Umbilical cord (tissue), 1 donor: ENCODE measurements at regions not wholly inside any gene's neighbourhood (a gene's known extent, or its start where the extent isn't known, plus 50 kb on each side); places are given as distances from the start of the nearest gene placed in this dataset.
"Not testable (repeated sequence)": the region's sequence is repeated elsewhere in the genome, so short reads cannot be mapped to it uniquely, and the experiment has no call there.

Experiments
- DNase-seq: peaks from one replicate; pipeline ENCODE4 v3.0.0-alpha.2; 2015; ENCODE audit warnings: low spot score

DNA sequence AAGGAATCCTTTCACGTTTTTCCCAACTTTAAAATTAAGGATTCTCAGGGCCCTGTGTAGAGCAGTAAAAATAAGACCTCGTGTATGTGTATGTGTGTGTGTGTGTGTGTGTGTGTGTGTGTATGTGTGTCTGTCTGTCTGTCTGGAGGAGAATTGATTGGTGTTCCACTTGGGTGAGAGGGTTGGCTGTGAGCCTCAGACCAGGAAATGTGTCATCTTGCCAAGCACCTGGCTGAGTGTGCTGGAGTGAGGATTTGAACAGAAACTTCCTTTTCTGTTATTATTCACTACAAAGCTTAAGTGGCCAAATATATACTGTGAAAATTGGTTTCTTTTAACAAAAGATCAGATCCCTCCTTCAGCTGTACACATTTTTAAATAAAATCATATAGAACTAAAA, 103.6 kb upstream of the NUDT6 start:
- DNase-seq, result not testable (repeated sequence)

DNA sequence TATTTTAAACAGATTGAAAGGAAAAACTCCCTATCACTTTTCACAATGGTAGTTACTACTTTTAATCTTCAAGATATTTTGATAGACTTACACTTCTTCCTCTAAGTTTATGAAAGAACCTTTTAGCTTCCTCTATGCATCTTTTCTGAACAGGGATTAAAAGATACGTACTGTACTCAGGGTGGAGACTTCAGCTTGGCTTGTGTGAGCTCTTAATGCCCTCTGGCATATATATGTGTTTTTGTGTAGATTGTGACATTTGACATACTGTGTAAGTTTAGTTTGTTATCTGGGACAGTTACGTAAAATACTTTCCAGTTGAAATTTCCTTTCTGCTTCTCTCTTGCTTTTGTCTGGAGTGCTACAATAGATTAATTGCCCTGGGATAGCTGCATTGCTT, 109.3 kb upstream of the NUDT6 start:
- peak; percentile 32 for DNase-seq

DNA sequence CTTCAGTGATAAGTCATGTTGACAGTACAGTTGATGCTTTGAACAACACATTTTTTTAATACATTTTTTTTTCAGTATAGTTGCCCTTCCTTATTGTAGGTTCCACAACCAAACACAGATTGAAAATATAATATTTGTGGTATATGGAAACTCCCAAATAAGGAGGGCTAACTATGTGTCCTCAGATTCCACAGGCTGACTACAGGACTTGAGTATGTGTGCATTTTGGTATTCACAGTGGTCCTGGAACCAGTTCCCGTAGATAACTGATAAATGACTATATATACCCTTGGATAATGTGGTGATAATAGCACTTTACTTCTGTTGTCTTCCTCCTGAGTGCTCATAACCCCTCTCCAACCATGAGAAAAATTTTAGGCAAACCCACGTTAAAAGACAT, 111.6 kb upstream of the NUDT6 start:
- DNase-seq, result no peak

DNA sequence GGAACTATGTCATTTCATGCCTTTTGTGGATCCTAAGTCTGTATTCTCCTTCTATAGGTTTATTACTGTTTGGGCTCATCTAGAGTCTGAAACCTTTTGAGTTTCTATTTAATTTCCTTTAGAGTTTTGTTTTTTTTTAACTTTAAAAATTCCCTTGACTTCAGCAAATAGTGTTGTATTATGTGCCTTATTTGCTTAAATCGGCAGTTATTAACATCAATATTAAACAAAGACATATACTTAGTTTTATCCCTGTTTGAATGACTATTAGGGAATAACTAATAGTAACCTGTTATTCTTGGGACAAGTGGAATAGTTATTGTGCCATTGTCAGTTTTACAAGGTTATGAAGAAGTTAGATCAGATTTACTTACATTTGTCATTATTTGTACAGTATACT, 112.8 kb upstream of the NUDT6 start:
- no peak for DNase-seq

DNA sequence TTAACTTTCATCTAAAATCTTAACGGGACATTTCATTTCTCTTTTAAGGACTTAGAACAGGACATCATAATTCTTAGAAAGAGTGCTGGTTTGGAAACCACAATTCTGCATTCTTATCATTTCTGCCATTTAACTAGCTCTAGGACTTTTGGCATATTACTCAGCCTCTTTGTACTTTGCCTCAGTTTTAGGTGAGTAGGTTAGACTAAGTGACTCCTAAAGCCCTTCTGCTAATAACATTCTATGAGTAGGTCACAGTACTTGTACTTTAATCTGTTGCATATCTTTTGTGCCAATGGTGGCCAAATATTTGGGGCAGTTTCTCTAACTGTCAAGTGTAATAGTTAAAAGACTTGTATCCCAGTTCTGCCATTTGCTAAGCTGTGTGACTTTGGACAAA, 115.4 kb upstream of the NUDT6 start:
- no peak for DNase-seq

DNA sequence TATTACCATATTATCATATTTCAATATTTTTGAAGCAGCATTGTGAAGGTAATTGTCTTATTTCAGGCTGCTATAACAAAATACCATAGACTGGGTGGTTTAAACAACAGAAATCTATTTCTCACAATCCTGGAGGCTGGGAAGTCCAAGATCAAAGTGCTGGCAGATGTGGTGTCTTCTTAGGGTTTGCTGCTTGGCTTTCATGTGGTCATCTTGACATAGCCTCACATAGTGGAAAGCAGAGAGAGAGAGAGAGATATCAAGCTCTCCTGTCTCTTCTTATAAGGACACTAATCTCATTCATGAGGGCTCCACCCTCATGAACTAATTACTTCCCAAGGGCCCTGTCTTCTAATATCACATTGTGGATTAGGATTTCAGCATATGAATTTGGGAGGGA, 119.7 kb upstream of the NUDT6 start:
- DNase-seq, result no peak

DNA sequence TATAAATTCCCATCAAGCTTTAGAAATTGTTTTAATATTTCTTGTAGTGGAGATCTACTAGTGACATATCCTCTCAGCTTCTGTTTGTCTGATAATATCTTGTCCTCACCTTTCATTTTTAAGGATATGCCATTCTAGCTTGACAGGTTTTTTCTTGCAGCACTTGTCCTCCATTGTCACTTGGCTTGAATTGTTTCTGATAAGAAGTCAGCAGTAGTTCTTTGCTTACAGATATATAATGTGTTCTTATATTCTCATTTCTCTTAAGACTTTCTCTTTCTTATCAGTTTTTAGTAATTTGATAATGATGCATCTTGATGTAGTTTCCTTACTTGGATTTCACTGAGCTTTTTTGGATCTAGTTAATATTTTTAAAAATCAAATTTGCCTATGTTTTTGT, 120.6 kb upstream of the NUDT6 start:
- DNase-seq, result no peak

DNA sequence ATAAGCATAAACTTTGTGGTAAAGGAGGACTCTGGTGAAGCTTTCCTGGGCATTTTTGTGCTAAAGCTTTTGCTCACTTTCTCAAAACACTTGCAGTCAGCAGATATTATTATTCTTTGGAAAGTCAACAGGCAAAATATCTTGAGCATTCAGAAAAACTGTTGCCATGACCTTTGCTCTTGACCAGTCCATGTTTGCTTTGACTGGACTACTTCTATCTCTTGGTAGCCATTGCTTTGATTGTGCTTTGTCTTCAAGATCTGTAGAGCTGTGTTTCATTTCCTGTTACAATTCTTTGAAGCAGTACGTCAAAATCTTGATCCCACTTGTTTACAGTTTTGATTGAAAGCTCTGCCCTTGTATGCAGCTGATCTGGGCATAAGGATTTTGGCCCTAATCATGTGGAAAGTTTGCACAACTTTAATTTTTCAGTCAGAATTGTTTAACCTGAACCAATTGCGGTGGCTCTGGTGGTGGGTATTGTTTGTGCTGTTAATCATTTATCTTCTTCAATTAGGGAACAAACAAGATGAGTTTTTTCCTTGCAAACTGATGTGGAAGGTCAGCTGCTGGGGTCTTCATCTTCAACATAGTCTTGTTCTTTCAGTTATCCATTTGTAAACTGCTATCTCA, 121.5 kb upstream of the NUDT6 start:
- no peak for DNase-seq

DNA sequence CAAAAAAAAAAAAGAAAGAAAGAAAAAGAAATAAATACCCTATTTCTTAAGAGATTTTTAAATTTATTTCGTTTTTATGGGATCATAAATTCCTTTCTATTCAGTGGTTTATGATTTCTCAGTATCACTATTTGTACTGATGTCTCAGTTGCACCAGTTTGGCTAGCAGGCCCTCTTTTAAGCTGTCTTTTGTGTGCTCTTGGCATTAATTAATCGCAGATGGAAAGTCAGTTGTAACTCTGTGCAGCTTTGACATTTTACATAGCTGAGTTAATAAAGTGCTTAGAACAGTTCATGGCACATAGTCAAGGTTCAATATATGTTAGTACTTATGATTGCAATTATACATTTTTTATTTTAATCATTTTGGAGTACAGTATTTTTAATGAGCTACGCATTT, 123.7 kb upstream of the NUDT6 start:
- no peak for DNase-seq

DNA sequence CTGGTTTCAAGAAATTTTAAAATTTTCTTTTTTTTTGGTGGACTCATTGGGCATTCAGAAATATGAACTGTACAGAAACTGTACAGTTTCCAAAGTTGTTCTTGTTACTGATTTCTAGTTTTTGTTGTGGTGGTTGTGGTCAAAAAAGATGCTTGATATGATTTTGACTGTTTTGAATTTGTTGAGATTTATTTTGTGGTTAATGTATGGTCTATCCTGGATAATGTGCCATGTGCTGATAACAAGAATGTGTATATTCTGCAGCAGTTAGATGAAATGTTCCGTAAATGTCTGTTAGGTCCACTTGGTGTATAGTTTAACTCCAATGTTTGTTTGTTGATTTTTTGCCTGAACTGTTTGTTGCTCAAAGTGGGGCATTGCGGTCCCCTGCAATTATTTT, 127.6 kb upstream of the NUDT6 start:
- no peak for DNase-seq

DNA sequence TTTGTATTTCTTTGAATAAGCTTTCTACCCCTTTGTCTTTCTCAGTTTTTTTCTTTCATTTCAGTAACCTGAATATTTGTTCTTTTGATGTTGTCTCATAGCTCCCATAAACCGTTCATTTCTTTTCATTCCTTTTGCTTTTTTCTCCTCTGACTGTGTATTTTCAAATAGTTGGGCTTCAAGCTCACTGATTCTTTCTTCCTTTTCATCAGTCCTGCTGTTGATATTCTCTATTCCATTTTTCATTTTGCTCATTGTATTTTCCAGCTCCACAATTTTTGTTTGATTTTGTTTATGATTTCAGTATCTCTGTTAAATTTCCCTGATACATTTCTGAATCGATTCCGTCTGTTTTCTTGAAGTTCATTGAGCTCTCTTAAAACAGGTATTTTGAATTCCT, 129.6 kb upstream of the NUDT6 start:
- DNase-seq, result no peak

DNA sequence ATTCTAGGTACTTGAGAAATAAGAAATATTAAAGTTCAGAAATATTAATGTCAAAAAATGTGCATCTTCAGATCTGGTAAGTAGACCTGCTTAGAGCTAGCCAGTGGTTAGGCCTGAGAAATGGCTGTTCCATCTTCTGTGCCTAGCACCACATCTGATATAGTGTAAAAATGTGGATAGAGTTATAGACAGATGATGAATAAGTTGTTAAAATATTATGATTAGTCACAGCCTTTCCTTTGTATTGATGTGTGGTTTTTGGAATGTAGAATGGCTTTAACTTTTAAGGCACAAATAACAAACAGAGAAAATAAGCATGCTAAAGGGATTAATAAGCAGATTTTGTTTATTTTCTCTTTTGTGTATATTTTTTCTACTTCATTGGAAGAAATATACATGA, 133.5 kb upstream of the NUDT6 start:
- DNase-seq, result no peak

DNA sequence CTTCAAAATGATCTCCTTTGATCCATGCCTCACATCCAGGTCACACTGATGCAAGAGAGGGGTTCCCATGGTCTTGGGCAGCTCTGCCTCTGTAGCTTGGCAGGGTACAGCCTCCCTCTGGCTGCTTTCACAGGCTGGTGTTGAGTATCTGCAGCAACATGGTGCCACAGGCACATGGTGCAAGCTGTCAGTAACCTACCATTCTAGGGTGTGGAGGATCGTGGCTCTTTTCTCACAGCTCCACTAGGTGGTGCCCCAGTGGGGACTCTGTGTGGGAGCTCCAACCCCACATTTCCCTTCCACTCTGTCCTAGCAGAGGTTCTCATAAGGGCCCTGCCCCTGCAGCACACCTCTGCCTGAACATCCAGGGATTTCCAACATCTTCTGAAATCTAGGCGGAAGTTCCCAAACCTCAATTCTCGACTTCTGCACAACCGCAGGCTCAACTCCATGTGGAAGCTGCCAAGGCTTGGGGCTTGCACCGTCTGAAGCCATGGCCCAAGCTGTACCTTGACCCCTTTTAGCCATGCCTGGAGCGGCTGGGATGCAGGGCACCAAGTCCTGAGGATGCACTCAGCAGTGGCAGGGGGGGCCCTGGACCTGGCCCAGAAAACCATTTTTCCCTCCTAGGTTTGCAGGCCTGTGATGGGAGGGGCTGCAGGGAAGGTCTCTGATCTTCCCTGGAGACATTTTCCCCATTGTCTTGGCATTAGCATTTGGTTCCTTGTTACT, 137.8 kb upstream of the NUDT6 start:
- no peak for DNase-seq

DNA sequence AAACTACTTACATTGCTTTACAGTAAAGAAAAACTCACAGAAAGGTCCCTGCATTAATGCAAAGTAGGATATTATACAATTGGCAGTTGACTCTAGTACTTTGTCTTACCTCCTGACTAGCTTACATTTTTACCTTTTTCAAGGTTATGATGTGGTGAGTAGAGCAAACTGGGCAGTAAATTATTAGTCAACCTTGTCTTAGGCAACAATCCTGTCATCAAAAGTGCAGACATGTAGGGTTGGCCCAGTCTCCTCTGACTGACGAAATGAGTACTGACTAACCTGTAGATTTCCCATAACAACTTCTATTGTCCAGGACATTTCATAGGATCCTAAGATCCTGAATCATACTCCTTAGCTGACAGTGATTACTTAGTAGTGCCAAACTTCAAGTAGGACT, 142.0 kb upstream of the NUDT6 start:
- no peak for DNase-seq

DNA sequence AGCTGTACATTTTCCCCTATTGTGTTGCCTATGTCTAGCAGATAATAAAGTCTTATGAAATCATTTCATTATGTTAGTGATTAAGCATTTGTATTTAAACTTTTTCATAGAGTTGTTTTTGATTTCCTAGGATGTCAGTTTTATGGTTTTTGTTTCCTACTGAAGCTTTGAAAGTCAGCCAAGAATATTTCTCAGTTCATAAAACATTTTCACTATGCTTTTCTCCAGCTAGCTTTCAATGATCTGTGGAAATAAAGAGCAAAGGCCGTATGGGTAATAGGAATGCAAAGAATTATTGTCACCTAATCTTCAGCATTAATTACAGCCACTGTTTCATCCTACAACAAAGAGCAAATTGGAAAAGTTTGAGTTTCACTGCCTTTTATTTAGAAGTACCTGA, 145.7 kb upstream of the NUDT6 start:
- DNase-seq, result peak; percentile 50

DNA sequence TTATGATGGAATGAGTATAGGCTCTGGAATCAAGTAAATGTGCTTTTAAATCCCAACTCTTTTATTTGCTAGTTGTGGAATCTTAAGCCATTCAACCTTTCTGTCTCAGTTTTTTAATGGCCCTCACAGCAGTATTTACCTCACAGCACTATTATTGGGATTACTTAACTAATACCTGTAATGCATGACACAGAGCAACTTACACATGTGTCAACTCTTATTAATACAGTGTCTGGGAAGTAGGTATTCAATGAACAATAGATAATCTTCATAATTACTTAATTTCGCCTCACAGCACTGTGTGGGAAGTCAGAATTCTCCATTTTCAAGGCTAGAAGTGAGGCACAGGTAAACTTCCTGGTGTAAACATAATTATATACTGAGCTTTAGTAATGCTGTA, 149.7 kb upstream of the NUDT6 start:
- no peak for DNase-seq

DNA sequence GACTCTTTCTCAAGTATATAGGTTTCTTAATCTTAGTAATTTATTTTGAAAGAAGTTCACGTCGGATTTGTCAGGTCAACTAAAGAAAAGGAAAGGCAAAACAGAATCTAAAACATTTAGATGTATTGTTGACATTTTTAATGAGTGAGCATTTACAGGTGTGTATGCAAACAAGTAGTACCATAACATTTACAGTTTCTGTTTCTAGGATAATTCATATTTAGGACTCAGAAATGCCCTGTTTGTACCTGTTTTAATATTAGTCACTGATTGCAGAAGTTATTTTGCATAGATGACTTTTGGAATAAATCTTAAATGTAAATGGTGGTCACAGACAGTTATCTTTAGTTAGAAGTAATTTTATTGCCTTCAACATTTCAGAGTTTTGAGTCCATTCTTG, 151.3 kb upstream of the NUDT6 start:
- no peak for DNase-seq

DNA sequence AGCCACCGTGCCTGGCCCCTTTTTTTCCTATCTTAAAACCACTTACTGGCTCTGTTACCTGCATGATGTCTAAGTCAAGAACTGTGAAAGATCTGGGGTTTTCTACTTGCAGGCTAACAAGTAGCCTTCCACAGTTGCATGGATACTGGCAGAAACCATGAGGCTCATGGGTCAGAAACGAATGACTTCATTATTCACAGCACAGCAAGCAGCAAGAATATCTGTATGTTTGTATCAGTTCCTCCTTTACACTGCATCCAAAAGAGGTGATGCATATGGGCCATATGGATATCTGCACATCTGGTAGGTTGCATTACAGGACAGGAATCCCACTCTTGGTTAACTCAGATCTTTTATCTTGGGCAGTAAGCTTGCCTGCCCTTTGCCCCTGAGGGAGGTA, 154.9 kb upstream of the NUDT6 start:
- DNase-seq, result no peak

DNA sequence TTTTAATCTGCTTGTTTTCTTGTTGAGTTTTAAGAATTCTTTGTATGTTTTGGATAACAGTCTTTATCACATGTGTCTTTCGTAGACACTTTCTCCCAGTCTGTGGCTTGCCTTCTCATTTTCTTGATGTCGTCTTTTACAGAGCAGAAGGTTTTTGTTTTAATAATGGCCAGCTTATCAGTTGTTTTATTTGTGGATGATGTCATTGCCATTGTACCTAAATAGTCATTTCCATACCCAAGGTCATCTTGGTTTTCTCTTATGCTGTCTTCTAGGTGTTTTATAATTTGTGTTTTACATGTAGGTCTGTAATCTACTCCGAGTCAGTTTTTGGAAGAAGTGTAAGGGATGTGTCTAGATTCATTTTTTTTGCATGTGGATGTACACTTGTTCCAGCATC, 159.6 kb upstream of the NUDT6 start:
- DNase-seq, result no peak

DNA sequence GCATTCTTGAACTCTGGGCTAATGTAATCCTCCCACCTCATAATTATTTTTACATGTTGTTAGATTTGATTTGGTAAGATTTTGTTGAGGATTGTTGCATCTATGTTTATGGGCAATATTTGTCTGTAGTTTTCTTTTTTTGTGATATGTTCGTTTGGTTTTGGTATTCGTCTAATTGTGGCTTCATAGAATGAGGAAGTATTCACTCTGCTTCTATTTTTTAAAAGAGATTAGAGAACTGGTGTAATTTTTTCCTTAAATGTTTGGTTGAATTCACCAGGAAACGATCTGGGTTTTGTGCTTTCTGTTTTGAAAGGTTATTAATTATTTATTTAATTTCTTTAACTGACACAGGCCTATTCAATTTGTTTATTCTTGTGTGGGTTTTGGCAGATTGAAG, 161.2 kb upstream of the NUDT6 start:
- no peak for DNase-seq

DNA sequence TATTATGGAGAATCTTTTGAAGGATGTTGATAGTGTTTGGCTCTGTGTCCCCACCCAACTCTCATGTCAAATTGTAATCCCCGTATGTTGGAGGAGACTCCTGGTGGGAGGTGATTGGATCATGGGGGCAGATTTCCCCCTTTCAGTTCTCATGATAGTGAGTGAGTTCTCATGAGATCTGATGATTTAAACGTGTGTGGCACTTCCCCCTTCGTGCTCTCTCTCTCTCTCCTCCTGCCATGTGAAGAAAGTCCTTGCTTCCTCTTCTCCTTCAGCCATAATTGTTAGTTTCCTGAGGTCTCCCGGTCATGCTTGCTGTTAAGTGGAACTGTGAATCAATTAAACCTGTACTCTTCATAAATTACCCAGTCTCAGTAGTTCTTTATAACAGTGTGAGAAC, 166.1 kb upstream of the NUDT6 start:
- DNase-seq, result no peak

DNA sequence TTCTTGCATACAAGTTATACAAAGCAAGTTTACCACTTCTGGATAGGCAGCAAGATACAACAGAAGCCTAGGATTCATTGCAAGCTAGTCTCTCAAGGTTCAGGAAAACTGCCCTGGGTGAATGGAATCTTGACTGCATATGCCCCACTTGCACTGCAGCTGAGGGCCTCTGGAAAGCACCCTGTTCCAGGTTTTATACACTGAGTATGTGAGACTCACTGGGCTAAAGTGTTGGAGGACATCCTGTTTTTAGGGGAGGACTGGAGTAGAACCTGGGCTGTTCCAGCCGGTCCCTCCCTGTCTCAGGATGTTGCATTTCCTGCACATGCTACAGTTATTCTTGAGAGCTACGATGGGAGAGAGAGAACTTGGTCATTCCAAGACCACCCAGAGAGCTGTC, 168.5 kb upstream of the NUDT6 start:
- DNase-seq, result no peak

DNA sequence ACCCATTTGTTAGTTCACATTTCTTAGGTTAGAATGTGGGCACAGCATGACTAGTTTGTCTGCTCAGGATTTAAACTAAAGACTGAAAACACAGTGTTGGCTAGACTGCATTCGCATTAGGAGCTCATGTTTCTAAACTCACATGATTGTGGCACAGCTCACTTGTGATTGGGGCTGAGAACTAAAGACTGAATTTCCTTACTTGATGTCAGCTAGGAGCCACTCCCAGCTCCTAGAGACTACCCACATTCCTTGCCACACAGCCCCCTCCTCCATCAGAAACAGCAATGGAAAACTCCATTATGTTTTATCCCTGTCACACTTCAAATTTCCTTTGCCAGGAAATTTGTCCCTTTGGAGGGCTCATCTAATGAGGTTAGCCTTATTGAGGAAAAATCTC, 170.2 kb upstream of the NUDT6 start:
- DNase-seq, result no peak

DNA sequence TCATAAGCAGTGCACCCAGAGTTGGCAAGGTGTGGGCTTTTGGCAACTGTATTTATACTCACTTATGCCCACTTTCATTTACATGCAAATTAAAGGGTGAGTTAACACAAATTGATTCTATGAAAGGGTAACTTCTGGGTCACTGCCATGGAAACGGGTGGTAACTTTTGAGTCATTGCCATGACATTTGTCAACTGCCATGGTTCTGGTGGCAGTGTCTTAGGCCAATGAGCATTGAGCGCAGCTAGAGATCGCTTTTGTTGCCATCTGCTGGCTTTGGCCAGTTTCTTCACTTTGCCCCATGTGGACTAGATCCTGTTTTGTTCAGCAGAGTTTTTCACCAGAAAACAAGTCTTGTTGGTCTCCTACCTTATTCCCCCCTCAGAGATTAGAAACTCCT, 170.8 kb upstream of the NUDT6 start:
- DNase-seq, result no peak
